GM12892 (cell line): ENCODE measurements at regions not wholly inside any gene's neighbourhood (a gene's known extent, or its start where the extent isn't known, plus 50 kb on each side); places are given as distances from the start of the nearest gene placed in this dataset.

ENCODE experiments used
- POLR2A ChIP-seq: IDR thresholded peaks from 2 replicates; pipeline ENCODE4 v1.6.1; 2011; ENCODE audit warnings: low read depth, low read length, control low read depth
- POLR2AphosphoS5 ChIP-seq: IDR thresholded peaks from 2 replicates; pipeline ENCODE4 v1.6.1; 2011; ENCODE audit warnings: low read depth, low read length, control low read depth
- TAF1 ChIP-seq: IDR thresholded peaks from 2 replicates; pipeline ENCODE4 v1.6.1; 2011; ENCODE audit warnings: low read depth, mild to moderate bottlenecking, control low read depth, low read length, borderline replicate concordance

DNA sequence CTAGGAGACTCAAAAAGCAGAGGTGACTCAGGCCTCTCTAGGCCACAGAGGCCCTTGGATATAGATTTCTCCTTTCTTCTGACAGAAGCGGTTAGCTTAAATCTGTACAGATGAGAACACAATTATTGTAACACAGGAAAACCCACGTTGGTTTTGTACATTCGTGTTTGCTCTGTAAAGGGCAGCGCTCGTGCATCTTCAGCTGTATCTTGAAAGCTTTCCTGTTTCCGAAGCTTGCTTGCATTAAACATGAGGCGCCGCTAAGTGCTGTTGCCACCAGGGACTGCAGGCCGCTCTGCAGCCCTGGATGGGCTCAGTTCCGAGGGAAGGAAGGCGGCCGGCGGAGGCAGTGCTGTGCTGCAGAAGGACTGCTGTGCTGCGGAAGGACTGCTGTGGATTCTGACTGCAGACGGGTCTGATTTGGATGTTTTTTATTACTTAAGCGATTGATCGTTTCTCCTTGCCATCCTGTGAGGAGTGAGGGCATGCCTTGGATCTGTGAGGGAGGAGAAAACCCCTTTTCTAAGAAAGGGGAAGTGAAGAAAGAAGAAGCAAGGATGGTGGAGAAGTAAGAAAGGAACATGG, 53.3 kb downstream of the FHIP2A start:
- TF ChIP-seq POLR2A, result no peak
- TF ChIP-seq POLR2AphosphoS5, result no peak
- no peak for TF ChIP-seq TAF1
